Neural crest cell (in vitro differentiated cells): ENCODE measurements at regions not wholly inside any gene's neighbourhood (a gene's known extent, or its start where the extent isn't known, plus 50 kb on each side); places are given as distances from the start of the nearest gene placed in this dataset.
"Not testable (repeated sequence)": the region's sequence is repeated elsewhere in the genome, so short reads cannot be mapped to it uniquely, and the experiment has no call there.

Experiments used
- DNase-seq: peaks from one replicate; pipeline ENCODE4 v3.0.0; 2021; ENCODE audit warnings: low read depth, mixed read lengths, low spot score
- H3K27ac Mint-ChIP-seq: one replicate; pipeline ENCODE4 v1.8.0; 2021; ENCODE audit warnings: mild to moderate bottlenecking, mixed read lengths; ENCODE audit not compliant: unreplicated experiment
- H3K27me3 Mint-ChIP-seq: 2 replicates; pipeline ENCODE4 v1.8.0; 2021; ENCODE audit warnings: low read depth, mild to moderate bottlenecking, mixed read lengths
- H3K36me3 Mint-ChIP-seq: 2 replicates; pipeline ENCODE4 v1.8.0; 2021; ENCODE audit warnings: low read depth, mild to moderate bottlenecking, mixed read lengths
- H3K4me1 Mint-ChIP-seq: 2 replicates; pipeline ENCODE4 v1.8.0; 2021; ENCODE audit warnings: mixed read lengths
- H3K4me3 Mint-ChIP-seq: one replicate; pipeline ENCODE4 v1.8.0; 2021; ENCODE audit warnings: mild to moderate bottlenecking, mixed read lengths
- H3K9me3 Mint-ChIP-seq: 2 replicates; pipeline ENCODE4 v1.8.0; 2021; ENCODE audit warnings: mixed read lengths
- TF ChIP-seq, protein P1 (sequence below): fragments of 200-600 bp; sonication (generic); conservative IDR thresholded peaks from 2 replicates; pipeline ENCODE4 v1.5.0; 2021; ENCODE audit warnings: antibody characterized with exemption, mild to moderate bottlenecking

DNA sequence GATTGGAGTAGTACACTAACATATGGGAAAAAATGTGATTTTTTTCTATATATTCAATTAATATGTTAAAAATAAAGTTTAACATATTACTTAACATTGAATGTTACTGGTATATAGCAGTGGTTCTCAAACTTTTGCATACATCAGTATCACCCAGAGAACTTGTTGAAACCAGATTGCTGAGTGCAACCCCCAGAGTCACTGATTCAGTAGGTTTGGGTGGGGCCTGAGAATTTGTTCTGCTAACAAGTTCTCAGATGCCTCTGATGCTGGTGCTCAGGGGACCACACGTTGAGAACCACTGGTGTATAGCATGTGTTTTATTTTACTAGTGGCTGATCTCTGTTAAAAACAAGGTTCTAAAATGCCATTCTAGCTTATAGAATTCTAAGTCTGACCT, 161.9 kb downstream of the HHIPL2 start:
- no peaks in the 10 kb centered on the region for H3K9me3 Mint-ChIP-seq
- no peak for DNase-seq
- no peaks in the 10 kb centered on the region for H3K27me3 Mint-ChIP-seq
- no peaks in the 10 kb centered on the region for H3K4me1 Mint-ChIP-seq
- TF ChIP-seq, protein P1, sequence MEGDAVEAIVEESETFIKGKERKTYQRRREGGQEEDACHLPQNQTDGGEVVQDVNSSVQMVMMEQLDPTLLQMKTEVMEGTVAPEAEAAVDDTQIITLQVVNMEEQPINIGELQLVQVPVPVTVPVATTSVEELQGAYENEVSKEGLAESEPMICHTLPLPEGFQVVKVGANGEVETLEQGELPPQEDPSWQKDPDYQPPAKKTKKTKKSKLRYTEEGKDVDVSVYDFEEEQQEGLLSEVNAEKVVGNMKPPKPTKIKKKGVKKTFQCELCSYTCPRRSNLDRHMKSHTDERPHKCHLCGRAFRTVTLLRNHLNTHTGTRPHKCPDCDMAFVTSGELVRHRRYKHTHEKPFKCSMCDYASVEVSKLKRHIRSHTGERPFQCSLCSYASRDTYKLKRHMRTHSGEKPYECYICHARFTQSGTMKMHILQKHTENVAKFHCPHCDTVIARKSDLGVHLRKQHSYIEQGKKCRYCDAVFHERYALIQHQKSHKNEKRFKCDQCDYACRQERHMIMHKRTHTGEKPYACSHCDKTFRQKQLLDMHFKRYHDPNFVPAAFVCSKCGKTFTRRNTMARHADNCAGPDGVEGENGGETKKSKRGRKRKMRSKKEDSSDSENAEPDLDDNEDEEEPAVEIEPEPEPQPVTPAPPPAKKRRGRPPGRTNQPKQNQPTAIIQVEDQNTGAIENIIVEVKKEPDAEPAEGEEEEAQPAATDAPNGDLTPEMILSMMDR: no peak
- no peaks in the 10 kb centered on the region for H3K36me3 Mint-ChIP-seq
- H3K4me3 Mint-ChIP-seq: no peak overlapping the region
- no peak overlapping the region for H3K27ac Mint-ChIP-seq

DNA sequence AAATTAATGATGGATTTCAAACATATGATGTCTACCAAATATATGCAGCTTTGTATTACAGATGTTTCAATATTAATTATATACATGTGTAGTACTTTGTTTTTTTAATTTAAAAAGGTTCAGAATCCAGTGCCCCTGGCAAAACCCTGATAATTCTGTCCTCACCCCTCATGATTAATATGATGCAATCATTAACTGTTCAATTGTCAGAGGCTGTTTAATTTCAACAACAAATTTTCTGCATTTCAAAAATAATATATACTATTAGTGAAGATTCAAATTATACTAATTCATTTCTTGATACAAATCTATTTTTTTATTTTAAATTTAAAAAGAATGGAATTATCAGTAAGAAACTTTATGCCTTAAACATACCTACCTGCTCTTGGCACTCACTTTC, 162.6 kb downstream of the HHIPL2 start:
- H3K4me3 Mint-ChIP-seq: no peak overlapping the region

DNA sequence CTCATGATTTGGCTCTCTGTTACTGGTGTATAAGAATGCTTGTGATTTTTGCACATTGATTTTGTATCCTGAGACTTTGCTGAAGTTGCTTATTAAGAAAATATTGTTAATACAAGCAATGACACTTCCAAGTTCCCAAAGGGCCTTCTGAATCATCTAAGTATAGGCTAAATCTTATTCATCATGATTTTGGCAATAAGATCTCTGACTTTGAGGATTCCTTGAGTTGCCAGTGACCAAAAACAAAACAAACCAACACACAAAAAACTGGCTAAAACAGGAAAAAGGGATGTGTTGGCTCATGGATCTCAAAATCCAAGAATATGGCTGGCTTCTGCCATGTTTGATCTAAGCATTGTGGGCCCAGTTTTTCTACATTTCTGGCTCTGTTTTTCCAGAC, 163.4 kb downstream of the HHIPL2 start:
- Mint-ChIP-seq H3K9me3 (peaks cover 11% of the 10 kb centered on the region), H3K27ac (no peak overlapping the region), H3K4me1 (no peaks in the 10 kb centered on the region), H3K27me3 (no peaks in the 10 kb centered on the region), H3K4me3 (no peak overlapping the region), H3K36me3 (no peaks in the 10 kb centered on the region)
- TF ChIP-seq, protein P1: no peak
- DNase-seq: no peak

More for the DNA sequence above, 162.6 kb downstream of the HHIPL2 start:
- TF ChIP-seq, protein P1: no peak
- no peaks in the 10 kb centered on the region for H3K4me1 Mint-ChIP-seq
- H3K27ac Mint-ChIP-seq: no peak overlapping the region
- no peak for DNase-seq
- no peaks in the 10 kb centered on the region for H3K27me3 Mint-ChIP-seq
- no peaks in the 10 kb centered on the region for H3K36me3 Mint-ChIP-seq
- peaks cover 6% of the 10 kb centered on the region for H3K9me3 Mint-ChIP-seq

DNA sequence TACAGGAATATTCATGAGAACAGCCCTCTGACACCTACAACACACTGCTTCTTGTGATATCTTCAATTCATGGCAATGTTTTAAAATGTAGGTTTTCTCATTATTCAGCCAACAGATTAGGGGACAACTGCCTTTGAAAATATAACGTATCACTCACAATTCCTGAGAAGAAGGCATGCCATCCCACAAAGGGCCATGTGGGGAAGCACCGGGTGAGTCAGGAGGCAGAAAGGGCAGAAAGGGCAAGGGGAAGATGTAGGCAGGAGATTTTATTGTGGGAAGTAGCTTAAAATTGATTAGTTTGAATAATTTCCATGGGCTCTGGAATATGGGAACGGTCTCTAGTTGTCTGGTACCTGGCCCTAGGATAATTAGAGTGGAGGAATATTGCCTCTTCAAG, 165.7 kb downstream of the HHIPL2 start:
- no peak for DNase-seq
- Mint-ChIP-seq H3K4me1 (no peaks in the 10 kb centered on the region), H3K27me3 (no peaks in the 10 kb centered on the region), H3K36me3 (no peaks in the 10 kb centered on the region), H3K27ac (no peak overlapping the region), H3K4me3 (no peak overlapping the region), H3K9me3 (peaks cover 11% of the 10 kb centered on the region)
- TF ChIP-seq, protein P1: no peak

DNA sequence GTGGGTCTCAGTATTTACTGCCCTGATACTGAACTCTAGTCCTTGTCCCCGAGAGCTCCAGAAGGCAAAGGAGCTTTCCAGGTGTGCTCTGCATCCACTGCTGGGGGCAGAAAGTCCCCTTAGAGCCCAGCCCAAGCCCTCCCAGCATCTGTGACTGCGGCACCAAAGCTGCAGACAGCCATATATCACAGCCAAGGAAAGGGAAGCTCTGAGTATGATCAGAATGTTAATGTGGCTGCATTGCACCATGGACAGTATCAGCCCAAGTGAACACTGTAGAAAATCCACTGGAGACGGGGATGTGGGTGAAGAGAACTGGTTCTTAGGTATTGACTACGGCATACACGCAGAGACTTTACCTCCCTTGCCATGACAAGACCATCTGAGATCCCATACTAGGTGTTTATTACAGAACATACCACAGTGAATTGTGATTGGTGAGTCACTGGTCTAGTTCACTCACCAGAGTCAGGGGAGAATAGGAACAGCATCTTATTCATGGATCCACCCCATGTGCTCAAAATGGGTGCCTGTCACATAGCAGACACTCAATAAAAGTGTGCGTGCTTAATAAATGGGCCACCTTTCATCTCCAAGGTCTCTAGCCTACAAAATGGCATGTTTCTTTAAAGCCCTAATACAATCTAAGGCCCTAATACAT, 170.3 kb downstream of the HHIPL2 start:
- Mint-ChIP-seq H3K36me3 (no peaks in the 10 kb centered on the region), H3K4me1 (peaks cover 30% of the 10 kb centered on the region), H3K9me3 (peaks cover 11% of the 10 kb centered on the region), H3K27ac (no peak overlapping the region), H3K4me3 (no peak overlapping the region), H3K27me3 (no peaks in the 10 kb centered on the region)
- TF ChIP-seq, protein P1: no peak
- DNase-seq: no peak

DNA sequence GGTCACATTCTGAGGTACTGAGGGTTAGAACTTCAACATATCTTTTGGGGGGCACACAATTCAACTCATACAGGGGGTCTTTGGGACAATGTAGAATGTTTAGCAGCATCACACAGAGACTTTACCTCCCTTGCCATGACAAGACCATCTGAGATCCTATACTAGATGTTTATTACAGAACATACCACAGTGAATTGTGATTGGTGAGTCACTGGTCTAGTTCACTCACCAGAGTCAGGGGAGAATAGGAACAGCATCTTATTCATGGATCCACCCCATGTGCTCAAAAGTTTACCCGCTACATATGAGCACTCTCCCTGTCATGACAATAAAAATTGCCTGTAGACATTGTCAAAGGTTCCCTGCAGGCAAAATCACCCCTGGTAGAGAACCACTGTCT, 171.1 kb downstream of the HHIPL2 start:
- H3K4me1 Mint-ChIP-seq: peaks cover 30% of the 10 kb centered on the region
- not testable (repeated sequence) for DNase-seq, H3K4me3 Mint-ChIP-seq, H3K36me3 Mint-ChIP-seq, H3K27me3 Mint-ChIP-seq, H3K27ac Mint-ChIP-seq
- H3K9me3 Mint-ChIP-seq: peaks cover 11% of the 10 kb centered on the region
